Hematopoietic multipotent progenitor cell treated with erythropoietin and hydrocortisone succinate and interleukin-3 and kit ligand, for 17 days (in vitro differentiated cells): ENCODE measurements at regions not wholly inside any gene's neighbourhood (a gene's known extent, or its start where the extent isn't known, plus 50 kb on each side); places are given as distances from the start of the nearest gene placed in this dataset.
"Not testable (repeated sequence)": the region's sequence is repeated elsewhere in the genome, so short reads cannot be mapped to it uniquely, and the experiment has no call there.

Experiments
- DNase-seq: peaks from one replicate; pipeline ENCODE4 v3.0.0-alpha.2; 2015; ENCODE audit warnings: low spot score

DNA sequence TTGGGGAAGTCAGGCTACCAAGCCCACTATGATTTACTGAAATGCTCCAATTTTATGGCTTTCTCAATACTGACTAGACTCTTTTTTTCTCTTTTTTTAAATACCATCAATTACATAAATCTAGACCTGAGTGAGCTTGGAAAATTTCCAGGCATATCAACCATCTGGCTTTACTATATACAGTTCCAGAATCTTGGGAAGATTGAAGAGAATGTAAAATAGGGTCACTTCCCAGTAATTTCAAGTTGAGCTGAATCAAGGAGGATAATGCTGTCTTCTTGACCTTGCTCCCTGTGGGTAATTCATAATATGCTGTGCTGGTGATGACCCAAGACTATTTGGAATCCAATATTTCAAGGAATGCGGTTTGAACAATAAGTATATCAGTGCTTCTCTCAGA is 108.1 kb downstream of the MAP3K21 start:
- DNase-seq: no peak

DNA sequence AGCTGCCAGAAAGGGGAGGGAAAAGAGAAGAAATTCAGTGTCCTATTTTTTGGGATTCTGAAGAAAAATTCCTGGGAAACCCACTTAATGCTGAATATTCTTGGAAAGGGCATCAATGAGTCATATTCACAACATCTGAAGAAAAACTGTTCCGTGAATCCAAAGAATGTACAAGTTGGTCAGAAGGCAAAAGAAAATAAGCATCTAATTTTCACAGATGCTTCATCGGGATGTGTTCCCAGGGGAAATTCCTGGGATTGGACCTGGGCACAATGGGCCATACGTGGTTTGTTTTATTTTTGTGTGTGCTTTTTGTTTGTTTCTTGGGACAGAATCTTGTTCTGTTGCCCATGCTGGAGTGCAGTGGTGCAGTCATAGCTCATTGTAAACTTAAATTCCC is 112.2 kb downstream of the MAP3K21 start:
- DNase-seq: no peak

DNA sequence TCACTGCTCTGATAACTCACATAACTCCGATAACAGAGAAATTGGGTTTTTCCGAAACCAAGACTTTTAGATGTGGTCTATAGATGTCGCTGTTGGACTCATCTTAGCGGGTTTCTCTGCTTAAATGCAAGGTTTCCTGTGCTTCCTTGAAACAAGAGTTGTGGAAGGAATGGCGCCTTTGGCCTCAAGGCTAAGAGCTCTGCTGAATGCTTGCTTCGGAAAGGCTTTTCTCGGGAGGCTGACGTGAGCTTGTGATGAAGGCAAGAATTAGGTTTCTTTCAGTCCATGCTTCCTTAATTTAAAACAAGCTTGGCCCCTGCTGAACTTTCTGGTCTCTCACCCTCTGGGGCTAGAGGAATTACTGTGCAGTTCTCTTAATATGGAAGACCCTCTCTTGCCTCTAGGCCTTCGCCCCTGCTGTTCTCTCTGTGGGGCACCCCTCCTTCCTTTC is 113.5 kb downstream of the MAP3K21 start:
- DNase-seq: peak; percentile 13

DNA sequence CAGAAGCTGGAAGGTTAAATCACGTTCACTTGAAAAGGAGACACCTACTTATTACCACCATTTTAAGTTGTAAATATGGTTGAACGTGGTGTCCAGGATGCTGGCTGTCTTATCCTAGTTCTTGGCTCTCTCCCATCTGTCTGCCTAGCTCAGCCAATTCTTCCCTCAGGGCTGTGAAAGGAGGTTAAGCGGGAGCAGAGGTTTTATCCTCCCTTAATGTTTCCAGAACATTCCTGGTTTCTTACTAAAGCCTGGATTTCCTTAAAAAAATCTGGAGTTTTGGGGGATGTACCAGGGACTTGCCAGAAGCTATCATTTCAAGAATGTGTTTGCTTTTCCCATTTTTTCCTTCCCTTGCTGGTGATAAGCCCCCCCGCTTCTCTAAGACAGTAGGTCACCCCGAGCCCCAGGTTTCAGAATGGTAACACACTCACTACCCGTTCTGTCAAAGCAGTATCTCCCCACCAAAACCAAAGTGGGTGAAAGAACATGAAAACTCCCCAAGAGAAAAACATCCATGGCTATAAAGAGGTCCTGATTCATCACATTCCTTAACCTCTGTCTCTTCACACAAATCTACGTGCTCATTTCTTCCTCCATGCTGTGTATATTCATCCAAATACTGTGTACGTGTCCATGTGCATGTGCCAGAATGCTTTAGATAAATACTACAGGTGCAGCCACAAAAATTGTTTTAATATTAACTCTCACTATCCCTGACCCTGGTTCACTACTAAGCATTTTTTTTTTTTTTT is 114.7 kb downstream of the MAP3K21 start:
- no peak for DNase-seq

DNA sequence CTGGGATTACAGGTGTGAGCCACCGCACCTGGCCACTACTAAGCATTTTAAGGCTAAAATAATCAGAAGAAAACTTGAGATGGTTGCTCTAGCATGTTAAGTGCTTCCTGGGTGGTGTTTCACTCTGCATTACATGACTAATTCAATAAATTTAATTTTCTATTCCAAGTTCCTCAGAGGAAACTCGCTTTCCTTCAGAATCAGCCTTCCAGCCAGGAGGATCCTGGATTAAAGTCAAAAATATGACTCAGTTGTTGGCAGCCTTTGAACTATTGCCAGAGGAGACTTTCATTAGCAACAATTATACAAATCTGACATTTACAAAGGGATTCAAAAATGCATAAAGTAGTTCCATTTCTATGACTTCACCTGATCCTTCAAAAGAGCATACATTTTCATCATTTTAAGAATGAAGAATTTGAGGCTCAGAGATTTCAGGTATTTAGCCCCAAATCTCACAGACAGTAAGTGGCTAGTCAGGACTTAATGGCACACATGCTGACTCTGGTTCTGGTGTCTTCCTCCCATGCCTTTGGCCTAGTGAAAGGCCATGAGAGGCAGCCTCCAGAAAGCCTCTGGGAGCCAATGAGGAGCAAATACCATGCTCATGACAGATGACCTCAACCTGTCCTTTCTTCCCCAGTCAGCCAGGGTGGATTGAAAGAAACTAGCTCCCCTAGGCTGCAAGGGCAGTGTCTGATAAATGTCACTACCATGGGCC is 115.7 kb downstream of the MAP3K21 start:
- DNase-seq: no peak

DNA sequence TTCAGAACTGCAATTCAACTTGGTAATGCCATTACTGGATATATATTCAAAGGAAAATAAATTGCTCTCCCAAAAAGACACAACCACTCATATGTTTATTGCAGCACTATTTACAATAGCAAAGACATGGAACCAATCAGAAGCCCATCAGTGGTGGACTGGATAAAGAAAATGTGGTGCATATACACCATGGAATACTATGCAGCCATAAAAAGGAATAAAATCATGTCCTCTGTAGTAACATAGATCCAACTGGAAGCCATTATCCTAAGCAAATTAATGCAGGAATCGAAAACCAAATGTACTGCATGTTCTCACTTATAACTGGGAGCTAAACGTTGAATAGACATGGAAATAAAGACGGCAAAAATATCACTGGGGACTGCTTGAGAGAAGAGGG is 117.0 kb downstream of the MAP3K21 start:
- no peak for DNase-seq

DNA sequence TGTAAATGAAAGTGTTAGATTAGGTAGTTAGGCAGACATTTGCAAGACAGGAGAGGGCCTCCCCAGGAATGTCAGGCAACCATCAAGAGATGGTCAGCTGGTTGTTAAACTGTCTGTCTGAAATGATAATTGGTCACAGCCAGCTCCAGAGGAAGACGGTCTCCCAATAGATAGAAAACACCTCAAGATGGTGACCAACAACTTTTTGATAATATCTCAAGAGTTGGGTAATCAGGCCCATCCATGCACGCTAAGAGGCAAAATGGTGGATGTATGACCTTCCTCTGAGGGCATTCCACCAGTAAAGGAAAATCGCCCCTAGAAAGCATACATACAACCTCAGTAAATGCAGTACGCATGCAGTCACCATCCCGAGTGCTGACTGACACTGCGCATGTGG is 118.2 kb downstream of the MAP3K21 start:
- DNase-seq: no peak

DNA sequence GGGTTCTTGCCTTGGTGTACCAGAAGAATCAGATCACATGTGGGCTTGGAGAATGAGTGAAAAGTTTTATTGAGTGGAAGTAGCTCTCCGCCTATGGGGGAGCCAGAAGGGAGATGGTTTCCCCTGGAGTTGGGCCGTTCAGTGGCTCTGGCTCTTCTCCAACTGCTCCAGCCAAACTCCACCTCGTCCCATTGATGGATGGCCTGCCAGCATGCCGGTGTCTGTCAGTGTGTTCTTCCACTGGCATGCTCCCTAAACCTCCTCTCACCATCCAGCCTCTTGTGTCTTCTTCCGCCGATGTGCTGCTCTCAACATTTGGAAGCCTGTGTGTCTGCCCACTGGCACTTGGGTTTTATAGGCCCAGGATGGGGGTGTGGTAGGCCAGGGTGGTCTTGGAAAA is 119.4 kb downstream of the MAP3K21 start:
- no peak for DNase-seq

DNA sequence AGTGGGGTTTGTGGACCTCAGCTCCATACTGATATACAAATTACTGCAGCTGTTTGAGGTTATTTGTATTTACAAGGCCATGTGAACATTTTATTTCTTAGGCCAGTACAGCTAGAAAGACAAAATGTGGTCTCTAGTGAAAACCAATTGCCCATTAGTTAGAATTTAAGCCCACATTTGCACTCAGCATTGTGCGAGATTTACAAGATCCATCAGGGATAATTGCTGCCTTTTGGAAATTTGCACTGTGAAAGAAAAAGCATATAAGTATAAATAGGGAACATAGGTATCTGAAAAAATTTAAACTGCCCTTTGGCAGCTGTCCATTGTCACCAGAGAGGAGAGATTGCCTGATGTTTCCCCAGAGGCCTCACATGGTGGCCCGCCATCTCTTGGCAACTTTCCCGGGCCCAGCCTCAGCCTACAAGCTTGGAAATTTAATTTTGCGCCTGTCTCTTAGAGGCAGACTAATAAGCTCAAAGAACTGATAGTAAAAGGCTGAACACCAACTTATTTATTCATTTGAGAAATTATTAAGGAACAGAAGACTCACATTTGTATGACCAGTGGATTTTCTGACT is 120.7 kb downstream of the MAP3K21 start:
- no peak for DNase-seq

DNA sequence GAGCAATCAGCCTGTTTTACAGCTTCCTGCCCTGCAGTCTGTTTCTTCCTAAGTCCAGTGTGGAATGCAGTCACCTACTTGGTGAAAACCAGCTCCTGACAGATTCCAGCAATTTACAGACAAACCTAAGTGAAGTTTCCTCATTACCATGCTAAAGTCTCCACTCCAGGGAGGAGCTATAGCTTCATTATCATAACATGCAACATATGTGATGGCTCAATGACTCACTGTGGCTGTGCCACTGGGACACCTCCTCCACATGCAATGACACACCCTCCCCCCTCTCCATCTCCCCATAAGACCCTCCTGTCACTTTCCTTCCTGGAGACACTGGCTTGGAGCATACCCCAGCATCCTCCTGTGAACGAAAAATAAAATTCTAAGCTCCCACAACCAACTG is 125.2 kb downstream of the MAP3K21 start:
- no peak for DNase-seq

DNA sequence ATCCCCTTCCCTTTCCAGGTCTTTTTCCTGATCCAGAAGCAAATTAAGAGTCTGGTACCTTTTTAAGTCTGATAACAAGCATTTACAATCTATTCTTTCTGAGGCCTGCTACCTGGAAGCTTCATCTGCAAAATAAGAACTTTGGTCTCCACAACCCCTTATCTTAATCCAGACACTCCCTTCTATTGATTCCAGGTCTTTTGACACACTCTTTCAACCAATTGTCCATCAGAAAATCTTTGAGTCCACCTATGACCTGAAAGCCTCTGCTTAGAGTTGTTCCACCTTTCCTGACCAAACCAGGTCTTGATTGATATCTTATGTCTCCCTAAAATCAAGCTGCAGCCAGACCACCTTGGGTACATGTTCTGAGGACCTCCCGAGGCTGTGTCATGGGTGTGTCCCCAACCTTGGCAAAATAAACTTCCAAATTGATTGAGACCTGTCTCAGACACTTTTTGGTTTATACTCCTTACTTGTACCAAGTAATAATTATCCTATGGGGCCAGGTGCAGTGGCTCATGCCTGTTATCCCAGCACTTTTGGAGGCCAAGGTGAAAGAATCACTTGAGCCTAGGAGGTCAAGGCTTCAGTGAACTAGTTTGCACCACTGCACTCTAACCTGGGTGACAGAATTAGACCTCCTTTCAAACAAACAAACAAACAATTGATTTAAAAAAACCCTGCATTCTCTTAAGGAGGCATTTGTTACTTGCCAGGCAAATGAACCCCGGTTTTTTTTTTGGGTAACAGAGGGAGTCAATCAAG is 126.1 kb downstream of the MAP3K21 start:
- no peak for DNase-seq

DNA sequence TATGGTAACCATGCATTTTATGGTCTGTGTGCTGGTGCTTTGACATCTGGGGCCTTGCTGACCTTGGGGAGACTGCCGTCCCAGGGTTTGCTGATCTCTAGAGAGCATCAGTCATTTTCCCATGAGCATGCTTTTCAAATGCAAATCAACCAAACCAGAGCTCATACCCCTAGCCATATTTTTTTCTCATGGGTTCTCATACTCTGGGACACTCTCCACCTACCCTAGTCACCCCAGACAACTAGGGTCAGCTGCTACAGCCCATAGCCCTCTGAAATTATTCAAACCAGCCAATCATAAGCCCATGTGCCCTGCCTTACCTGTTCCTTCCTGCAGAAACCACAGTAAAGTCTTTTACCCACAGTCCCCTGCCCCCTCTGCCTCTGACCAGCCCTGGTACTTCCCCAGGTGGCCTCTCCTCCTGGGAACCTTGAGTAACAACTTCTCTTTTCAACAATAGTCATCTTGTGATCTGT is 132.0 kb downstream of the MAP3K21 start:
- DNase-seq: no peak

DNA sequence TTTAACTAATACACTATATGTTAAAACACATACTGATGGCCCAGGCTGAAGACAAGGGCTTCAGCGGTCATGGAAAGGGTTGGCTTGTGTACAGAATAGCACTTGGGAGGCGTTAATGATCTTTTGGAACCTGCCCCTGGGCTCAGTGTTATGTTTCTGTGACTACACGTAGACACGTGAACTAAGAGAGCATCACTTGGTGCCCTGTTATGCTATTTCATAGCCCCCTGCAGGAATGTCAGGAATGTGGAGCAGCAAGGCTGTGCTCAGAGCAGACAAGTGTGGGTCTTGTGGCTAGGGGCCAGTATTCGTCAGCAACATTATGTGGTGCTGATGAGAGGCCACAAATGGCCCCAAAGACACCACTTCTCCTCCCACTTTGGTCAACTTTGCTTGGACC is 132.4 kb downstream of the MAP3K21 start:
- no peak for DNase-seq

DNA sequence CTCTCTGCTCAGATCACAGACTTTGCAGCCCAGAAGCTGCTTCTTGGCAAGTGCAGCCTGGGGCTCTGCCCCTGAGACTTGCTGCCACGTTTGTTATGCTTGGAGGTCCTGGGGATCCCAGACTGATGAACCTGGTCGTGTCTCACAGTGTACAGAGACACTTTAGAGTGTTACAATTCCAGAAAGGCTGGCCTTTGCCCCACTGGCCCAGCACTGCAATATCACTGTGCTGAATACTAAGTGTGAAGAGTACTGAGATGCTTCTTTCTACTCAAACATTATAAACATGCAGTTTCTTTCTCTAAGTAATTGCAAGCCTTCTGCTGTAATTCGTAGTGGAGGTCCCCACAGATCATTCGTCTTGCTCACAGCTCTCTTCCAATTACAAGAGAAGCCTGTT is 133.2 kb downstream of the MAP3K21 start:
- DNase-seq: no peak

DNA sequence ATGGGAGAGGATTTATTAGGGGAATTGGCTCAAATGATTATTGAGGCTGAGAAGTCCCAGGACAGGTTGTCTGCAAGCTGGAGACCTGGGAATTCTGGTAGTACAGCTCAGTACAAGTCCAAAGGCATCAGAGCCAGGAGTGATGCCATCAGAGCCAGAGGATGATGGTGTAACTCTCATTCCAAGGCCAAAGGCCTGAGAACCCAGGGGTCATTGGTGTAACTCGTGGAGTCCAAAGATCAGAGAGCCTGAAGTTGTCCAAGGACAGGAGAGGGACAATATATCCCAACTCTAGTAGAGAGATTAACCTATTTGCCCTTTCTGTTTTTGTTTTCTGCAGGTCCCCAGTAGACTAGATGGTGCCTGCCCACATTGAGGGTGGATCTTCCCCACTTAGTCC is 134.3 kb downstream of the MAP3K21 start:
- no peak for DNase-seq

DNA sequence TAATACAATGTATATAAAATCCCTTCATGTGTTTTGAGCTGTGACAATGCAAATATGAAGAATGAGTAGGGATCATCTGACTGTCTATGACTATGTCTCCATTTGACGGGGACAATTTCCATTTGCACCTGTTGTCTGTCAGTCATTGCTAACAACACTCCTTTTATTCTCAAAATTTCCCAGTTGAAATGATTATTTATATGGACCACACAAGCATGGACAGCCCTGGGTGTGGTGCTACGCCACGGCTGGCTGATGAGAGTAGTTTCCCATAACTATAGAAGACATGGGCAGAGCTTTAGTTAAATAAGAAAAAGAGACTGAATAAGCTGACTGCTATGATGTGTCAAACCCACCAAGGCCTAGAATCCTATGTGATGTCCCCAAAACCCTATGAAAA is 135.8 kb downstream of the MAP3K21 start:
- no peak for DNase-seq

DNA sequence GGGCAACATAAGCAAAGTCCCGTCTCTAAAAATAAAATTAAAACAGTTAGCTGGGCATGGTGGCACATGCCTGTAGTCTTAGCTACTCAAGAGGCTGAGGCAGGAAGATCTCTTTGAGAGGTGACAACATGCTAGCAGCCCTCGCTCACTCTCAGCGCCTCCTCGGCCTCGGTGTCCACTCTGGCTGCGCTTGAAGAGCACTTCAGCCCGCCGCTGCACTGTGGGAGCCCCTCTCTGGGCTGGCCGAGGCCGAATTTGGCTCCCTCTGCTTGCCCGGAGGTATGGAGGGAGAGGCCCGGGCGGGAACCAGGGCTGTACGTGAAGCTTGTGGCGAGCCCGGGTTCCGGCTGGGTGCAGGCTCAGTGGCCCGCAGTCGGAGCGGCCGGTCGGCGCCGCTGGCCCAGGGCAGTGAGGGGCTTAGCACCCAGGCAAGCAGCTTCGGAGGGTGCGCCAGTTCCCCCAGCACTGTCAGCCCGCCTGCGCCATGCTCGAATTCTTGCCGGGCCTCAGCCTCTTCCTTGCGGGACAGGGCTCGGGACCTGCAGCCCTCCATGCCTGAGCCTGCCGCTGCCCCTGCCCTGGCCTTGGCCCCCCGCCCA is 138.3 kb downstream of the MAP3K21 start:
- no peak for DNase-seq

DNA sequence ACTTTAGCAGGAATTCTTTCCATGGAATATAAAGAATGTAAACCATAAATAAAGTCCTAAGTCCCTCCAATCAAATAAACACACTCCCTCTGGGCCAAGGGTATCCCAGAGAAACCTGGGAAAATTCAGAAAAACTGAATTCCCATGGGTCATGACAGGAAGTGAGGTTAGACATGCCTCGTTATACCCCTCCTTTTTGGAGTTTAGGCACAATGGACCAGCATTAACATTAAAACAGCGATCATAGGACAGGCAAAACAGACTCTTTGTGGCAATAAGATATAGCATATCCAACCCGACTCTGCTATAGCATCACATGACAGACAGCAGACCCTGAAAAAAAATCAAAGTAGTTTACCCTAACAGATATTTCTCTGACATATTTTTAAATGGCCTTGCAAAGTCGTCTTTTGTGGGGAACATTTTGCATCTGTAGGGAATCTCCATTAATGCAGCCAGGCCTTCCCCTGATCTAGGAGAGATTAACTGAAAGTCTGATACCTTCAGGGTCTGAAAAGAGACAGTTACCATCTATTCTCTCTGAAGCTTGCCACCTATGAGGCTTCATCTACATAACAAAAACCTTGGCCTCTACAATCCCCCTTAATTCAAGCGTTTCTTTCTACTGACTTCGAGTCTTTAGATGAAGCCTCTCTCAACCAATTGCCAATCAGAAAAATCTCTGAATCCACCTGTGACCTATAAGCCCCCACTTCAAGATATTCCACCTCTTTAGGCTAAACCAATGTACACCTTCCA is 143.0 kb upstream of the KCNK1 start:
- no peak for DNase-seq

DNA sequence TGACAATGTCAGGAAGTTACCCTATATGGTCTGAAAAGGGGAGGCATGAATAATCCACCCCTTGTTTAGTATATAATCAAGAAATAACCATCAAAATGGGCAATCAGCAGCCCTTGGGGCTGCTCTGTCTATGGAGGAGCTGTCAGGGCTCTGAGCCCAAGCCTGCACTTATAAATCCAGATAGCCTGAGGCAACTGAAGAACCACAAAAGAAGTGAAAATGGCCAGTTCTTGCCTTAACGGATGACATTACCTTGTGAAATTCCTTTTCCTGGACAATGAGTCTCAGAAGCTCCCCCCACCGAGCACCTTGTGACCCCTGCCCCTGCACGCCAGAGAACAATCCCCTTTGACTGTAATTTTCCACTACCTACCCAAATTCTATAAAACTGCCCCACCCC is 142.1 kb upstream of the KCNK1 start:
- DNase-seq: not testable (repeated sequence)

DNA sequence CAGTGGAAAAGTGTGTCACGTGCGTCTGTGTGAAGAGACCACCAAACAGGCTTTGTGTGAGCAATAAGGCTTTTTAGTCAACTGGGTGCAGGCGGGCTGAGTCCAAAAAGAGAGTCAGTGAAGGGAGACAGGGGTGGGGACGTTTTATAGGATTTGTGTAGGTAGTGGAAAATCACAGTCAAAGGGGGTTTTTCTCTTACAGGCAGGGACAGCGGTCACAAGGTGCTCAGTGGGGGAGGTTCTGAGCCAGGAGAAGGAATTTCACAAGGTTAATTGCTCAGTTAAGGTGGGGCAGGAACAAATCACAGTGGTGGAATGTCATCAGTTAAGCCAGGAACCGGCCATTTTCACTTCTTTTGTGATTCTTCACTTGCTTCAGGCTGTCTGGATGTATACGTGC is 141.1 kb upstream of the KCNK1 start:
- not testable (repeated sequence) for DNase-seq

DNA sequence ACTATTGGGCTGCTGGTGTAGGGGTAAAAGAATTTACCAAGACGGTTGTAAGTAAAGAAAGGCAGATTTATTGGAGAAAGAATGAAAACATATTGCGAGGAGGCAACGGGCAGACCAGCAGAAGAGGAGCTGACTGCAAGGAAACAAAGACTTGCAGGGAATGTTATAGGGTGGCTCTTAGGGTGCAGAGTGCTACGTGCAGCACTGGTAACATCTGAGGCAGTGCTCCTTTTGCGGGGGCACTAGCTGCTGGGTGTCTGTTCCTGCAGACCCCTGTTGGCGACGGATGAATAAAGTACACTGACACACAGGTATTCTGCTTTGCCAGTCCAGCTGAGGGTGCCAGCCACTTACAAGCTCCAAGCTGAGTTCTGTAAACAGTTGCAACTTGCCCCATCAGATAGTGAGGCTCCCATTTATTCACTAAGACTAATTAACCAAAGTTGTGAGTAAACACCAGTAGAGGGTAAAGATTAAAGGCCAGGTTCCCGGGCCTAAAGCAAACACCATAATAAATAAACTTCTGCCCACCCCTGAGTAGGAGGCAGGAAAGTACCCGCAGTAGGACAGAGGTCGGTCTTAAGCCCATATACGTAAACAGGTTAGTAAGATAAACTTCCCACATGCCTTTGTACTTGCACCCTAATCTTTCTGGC is 140.2 kb upstream of the KCNK1 start:
- no peak for DNase-seq
